Gastrocnemius medialis (tissue), 4 donors: ENCODE measurements at regions not wholly inside any gene's neighbourhood (a gene's known extent, or its start where the extent isn't known, plus 50 kb on each side); places are given as distances from the start of the nearest gene placed in this dataset.

ENCODE experiments used
- ATAC-seq, 2 donors: fragments of 150-250 bp; one replicate each; pipeline ENCODE4 v1.9.1; 2016
- DNase-seq, 2 donors: peaks; one replicate each; pipeline ENCODE4 v3.0.0-alpha.2; 2019
- H3K27ac ChIP-seq, 4 donors: fragments of 200-600 bp; sonication (generic); 1 replicate in 1 of 4; 2 replicates in 3 of 4; pipeline ENCODE4 v1.5.1; 2016 to 2018; ENCODE audit warnings: mild to moderate bottlenecking in 2 of 4, moderate library complexity in 1 of 4
- H3K27me3 ChIP-seq, 3 donors: fragments of 200-600 bp; sonication (generic) in 2 of 3; 1 replicate in 1 of 3; 2 replicates in 2 of 3; pipeline versions ENCODE4 v1.5.1 to v1.6.0; 2016 to 2019; ENCODE audit warnings: mild to moderate bottlenecking in 1 of 3, moderate library complexity in 1 of 3
- H3K36me3 ChIP-seq, 2 donors: fragments of 200-600 bp; sonication (generic) in 1 of 2; one replicate each; pipeline ENCODE4 v1.5.1; 2017 to 2018
- H3K4me1 ChIP-seq, 2 donors: fragments of 200-600 bp; sonication (generic) in 1 of 2; one replicate each; pipeline ENCODE4 v1.5.1; 2016 to 2017; ENCODE audit warnings: mild to moderate bottlenecking in 2 of 2
- H3K4me3 ChIP-seq, 4 donors: fragments of 200-600 bp; sonication (generic) in 3 of 4; 1 replicate in 1 of 4; 2 replicates in 3 of 4; pipeline ENCODE4 v1.5.1; 2016 to 2019; ENCODE audit warnings: mild to moderate bottlenecking in 2 of 4
- H3K9me3 ChIP-seq, 3 donors: fragments of 200-600 bp; sonication (generic) in 2 of 3; 1 replicate in 1 of 3; 2 replicates in 2 of 3; pipeline ENCODE4 v1.5.1; 2016 to 2019
- POLR2A ChIP-seq, 2 donors: fragments of 450-650 bp; IDR thresholded peaks; one replicate each; pipeline ENCODE4 v1.6.1; 2017; ENCODE audit warnings: antibody characterized with exemption in 2 of 2, mild to moderate bottlenecking in 2 of 2, moderate library complexity in 2 of 2
- in situ Hi-C, 4 donors: fragments of 200-750 bp; cut with MboI; loops; one replicate each; pipeline versions ENCODE4 v1.15.0 to v1.8.0; 2017; ENCODE audit warnings: low sequenced_read_pairs in 4 of 4
- intact Hi-C: fragments of 100-400 bp; cut with DNase I; formaldehyde crosslinking; loops from one replicate; pipeline ENCODE4 v1.15.1; 2023; ENCODE audit warnings: low total_unique reads
- TF ChIP-seq, protein P1 (sequence below), 5 experiments: fragments of 450-650 bp in 3 of 5; fragments of 200-600 bp in 2 of 5; sonication (generic) in 2 of 5; IDR thresholded peaks in 4 of 5; conservative IDR thresholded peaks in 1 of 5; 1 replicate in 4 of 5; 2 replicates in 1 of 5; pipeline ENCODE4 v1.5.1; 2016 to 2019; ENCODE audit warnings: antibody characterized with exemption in 5 of 5, mild to moderate bottlenecking in 3 of 5, moderate library complexity in 3 of 5

DNA sequence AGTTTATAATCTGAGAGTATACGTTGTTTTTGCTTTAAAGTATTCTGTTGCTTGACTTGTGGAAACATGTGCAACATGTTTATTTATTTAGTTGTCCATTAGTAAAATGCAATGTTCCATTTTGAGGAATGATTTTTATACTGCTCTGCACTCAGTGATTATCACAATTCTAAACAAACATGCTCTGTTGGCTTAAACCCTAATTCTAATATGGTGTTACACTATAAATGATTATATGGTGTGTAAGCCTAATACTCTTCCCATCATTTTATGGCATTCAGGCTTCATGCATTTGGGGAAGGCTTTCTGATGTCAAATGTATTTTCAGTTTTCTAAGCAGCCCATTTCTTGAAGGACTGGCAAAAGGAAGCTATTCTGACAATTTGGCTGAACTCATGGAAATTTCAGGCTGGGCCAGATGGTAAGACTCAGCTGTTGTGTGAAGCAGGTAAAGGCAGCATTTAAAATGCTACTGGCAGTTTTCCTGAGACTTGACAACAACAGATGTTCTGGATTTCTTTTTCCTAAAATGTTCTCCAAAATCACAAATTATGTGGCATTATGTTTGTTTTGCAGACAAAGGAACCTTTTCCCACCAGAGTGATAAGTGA lies 336.7 kb upstream of the GNPDA2 start:
- ATAC-seq (no peak), DNase-seq (no peak)
- TF ChIP-seq, protein P1, sequence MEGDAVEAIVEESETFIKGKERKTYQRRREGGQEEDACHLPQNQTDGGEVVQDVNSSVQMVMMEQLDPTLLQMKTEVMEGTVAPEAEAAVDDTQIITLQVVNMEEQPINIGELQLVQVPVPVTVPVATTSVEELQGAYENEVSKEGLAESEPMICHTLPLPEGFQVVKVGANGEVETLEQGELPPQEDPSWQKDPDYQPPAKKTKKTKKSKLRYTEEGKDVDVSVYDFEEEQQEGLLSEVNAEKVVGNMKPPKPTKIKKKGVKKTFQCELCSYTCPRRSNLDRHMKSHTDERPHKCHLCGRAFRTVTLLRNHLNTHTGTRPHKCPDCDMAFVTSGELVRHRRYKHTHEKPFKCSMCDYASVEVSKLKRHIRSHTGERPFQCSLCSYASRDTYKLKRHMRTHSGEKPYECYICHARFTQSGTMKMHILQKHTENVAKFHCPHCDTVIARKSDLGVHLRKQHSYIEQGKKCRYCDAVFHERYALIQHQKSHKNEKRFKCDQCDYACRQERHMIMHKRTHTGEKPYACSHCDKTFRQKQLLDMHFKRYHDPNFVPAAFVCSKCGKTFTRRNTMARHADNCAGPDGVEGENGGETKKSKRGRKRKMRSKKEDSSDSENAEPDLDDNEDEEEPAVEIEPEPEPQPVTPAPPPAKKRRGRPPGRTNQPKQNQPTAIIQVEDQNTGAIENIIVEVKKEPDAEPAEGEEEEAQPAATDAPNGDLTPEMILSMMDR (IDR thresholded peaks at IDR 0.05 in 4 of 5, conservative IDR thresholded peaks at IDR 0.05 in 1 of 5), result no peak
- H3K4me3 ChIP-seq, result no peak overlapping the region
- no peak overlapping the region for H3K27ac ChIP-seq
- in situ Hi-C loops, result no loop called here
- H3K4me1 ChIP-seq, result no peaks in the 10 kb centered on the region
- intact Hi-C loops, result no loop called here
- H3K27me3 ChIP-seq, result no peaks in the 10 kb centered on the region
- no peaks in the 10 kb centered on the region for H3K36me3 ChIP-seq
- H3K9me3 ChIP-seq, result no peaks in the 10 kb centered on the region

DNA sequence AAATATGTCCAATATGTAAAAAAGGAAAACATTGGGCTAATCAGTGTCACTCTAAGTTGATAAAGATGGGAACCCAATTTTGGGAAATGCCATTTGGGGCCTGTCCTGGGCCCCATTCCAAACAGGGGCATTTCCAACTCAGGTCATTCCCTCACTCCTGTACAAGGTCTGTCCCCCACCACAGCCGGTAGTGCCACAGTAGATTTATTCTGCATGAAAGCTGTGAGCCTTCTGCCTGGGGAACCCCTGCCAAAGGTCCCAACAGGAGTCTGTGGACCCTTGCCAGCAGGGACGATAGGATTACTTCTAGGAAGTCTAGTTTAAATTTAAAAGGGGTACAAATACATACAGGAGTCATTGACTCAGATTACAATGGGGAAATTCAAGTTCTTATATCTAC lies 317.6 kb upstream of the GNPDA2 start:
- no peak for ATAC-seq
- peak in 1 of 2 donors; percentile 13 for DNase-seq

DNA sequence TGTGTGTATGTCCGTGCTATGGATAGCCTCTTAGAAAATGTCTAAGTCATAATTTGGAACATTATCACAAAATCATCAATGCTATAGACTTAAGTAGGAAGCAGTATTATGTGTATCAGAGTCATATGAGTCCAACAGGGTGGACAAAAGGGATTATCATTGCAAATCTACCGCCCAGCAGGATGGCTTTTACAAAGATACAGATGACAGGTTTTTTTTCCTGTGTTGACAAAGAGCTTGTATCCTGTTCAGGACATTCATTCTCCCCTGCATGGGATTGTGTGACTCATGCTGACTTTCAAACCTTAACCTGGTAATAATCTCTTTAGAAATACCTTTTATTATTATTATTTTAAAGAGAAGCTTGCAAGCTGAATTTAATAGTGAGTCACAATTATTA lies 310.3 kb upstream of the GNPDA2 start:
- in situ Hi-C loops (no loop called here), intact Hi-C loops (no loop called here)
- no peak overlapping the region for H3K27ac ChIP-seq
- no peaks in the 10 kb centered on the region for H3K36me3 ChIP-seq
- no peaks in the 10 kb centered on the region for H3K27me3 ChIP-seq
- DNase-seq, result no peak
- no peaks in the 10 kb centered on the region for H3K4me1 ChIP-seq
- ATAC-seq, result no peak
- no peak overlapping the region for H3K4me3 ChIP-seq
- H3K9me3 ChIP-seq, result no peaks in the 10 kb centered on the region
- no peak for TF ChIP-seq POLR2A (IDR thresholded peaks at IDR 0.05)

More for the DNA sequence above, 317.6 kb upstream of the GNPDA2 start:
- TF ChIP-seq POLR2A (IDR thresholded peaks at IDR 0.05), result no peak
- TF ChIP-seq, protein P1 (IDR thresholded peaks at IDR 0.05 in 4 of 5, conservative IDR thresholded peaks at IDR 0.05 in 1 of 5), result no peak
- Histone ChIP-seq H3K4me3 (no peak overlapping the region), H3K36me3 (no peaks in the 10 kb centered on the region), H3K27me3 (no peaks in the 10 kb centered on the region), H3K4me1 (peaks cover 0 to 15% of the 10 kb centered on the region in 2 donors), H3K27ac (no peak overlapping the region), H3K9me3 (no peaks in the 10 kb centered on the region)
- intact Hi-C loops (no loop called here), in situ Hi-C loops (no loop called here)

DNA sequence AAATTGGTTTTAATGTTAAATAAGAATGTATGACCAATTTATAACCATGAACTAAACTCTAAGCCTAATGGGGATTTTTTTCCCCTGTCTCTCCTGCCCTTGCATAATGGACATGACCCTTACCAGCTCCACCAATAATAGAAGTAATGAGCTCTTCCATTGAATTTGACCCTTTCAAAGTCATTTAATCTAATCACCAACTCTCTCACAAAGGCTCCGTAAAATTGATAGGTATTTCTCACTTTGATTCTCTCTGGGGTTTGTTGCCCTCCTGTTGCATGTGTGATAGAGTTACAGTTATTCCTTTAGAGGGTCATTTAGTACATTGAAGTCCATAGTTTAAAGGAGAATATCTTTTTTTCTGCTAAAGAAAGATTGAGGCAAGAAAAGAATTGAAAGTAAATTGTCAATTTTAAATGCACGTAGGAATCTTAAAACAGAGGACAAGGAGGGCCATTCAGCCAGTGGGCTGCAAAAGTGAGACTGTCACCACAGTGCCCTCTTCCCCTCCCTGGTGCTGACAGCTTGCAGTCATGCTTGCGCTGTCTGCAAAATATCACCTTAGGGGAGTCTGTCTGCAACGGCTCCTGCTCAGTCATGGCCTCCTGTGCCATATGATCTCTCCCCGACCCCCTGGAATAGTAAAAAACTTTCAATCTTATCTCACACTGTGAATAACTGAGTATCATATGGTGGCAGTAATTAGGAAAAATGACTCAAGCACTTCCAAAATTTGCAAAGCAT lies 307.5 kb upstream of the GNPDA2 start:
- in situ Hi-C loops (no loop called here), intact Hi-C loops (no loop called here)
- H3K27me3 ChIP-seq, result no peaks in the 10 kb centered on the region
- no peaks in the 10 kb centered on the region for H3K36me3 ChIP-seq
- no peak overlapping the region for H3K27ac ChIP-seq
- H3K9me3 ChIP-seq, result no peaks in the 10 kb centered on the region
- TF ChIP-seq POLR2A (IDR thresholded peaks at IDR 0.05), result no peak
- TF ChIP-seq, protein P1 (IDR thresholded peaks at IDR 0.05 in 4 of 5, conservative IDR thresholded peaks at IDR 0.05 in 1 of 5), result no peak
- no peak for ATAC-seq
- DNase-seq, result no peak
- H3K4me3 ChIP-seq, result no peak overlapping the region
- H3K4me1 ChIP-seq, result no peaks in the 10 kb centered on the region

DNA sequence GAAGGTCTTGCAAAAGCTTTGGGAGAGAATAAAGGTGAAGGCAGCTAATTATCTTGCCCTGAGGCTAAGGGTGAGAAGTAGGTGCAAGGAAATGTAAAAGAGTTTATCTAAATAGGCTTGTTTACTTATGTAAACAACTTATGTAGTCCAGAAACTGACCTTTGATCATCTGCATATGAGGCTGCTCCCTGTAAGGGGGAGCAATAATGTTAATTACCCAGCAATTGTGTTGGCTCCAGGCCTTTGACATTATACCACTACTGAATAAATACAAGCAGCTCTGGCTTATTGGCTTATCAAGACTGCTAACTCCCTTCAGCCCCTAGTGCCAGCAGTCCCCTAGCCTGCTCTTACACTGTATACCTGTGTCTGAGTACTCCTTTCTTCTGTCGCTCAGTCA lies 303.7 kb upstream of the GNPDA2 start:
- Histone ChIP-seq H3K27me3 (no peaks in the 10 kb centered on the region), H3K4me1 (no peaks in the 10 kb centered on the region), H3K9me3 (no peaks in the 10 kb centered on the region), H3K27ac (no peak overlapping the region), H3K4me3 (no peak overlapping the region), H3K36me3 (no peaks in the 10 kb centered on the region)
- in situ Hi-C loops (no loop called here), intact Hi-C loops (no loop called here)
- TF ChIP-seq POLR2A (IDR thresholded peaks at IDR 0.05), result no peak
- TF ChIP-seq, protein P1 (IDR thresholded peaks at IDR 0.05 in 4 of 5, conservative IDR thresholded peaks at IDR 0.05 in 1 of 5), result no peak
- DNase-seq, result no peak
- no peak for ATAC-seq
